Central memory CD8-positive, alpha-beta T cell (primary cell): ENCODE measurements at regions not wholly inside any gene's neighbourhood (a gene's known extent, or its start where the extent isn't known, plus 50 kb on each side); places are given as distances from the start of the nearest gene placed in this dataset.
"Not testable (repeated sequence)": the region's sequence is repeated elsewhere in the genome, so short reads cannot be mapped to it uniquely, and the experiment has no call there.

Experiments
- ATAC-seq: fragments of 150-1000 bp; cut with Tn5 transposase; replicated peaks from 2 replicates; pipeline ENCODE4 v1.10.0; 2022; ENCODE audit warnings: mild to moderate bottlenecking, moderate FRiP score, moderate number of reproducible peaks; ENCODE audit not compliant: poor library complexity, severe bottlenecking; ENCODE audit errors: extremely low read depth
- DNase-seq, 2 donors: peaks; one replicate each; pipeline ENCODE4 v3.0.0; 2021; ENCODE audit warnings: low spot score in 2 of 2
- H3K27ac Mint-ChIP-seq: one replicate; pipeline ENCODE4 v1.8.0; 2022; ENCODE audit warnings: low read depth, mild to moderate bottlenecking, moderate library complexity, mixed read lengths
- H3K27me3 Mint-ChIP-seq: one replicate; pipeline ENCODE4 v1.8.0; 2022; ENCODE audit warnings: mixed read lengths
- H3K36me3 Mint-ChIP-seq: one replicate; pipeline ENCODE4 v1.8.0; 2022; ENCODE audit warnings: mild to moderate bottlenecking, moderate library complexity, mixed read lengths; ENCODE audit not compliant: insufficient read depth
- H3K4me1 Mint-ChIP-seq: one replicate; pipeline ENCODE4 v1.8.0; 2022; ENCODE audit warnings: mixed read lengths
- H3K4me3 Mint-ChIP-seq: one replicate; pipeline ENCODE4 v1.8.0; 2022; ENCODE audit warnings: mild to moderate bottlenecking, moderate library complexity, mixed read lengths
- H3K9me3 Mint-ChIP-seq: one replicate; pipeline ENCODE4 v1.8.0; 2022; ENCODE audit warnings: mixed read lengths

DNA sequence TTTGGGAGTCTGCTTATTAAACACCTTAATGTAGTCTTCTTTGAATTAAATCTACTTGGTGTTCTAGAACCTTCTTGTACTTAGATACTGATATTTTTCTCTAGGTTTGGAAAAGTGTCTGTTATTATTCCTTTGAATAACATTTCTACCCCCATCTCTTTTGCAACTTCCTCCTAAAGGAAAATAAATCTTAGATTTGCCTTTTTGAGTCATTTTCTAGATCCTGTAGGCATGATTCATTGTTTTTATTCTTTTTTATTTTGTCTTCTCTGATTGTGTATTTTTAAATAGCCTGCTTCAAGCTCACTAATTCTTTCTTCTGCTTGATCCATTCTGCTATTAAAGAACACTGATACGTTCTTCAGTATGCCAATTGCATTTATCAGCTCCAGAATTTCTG is 155.9 kb upstream of the NEGR1 start:
- no peak for DNase-seq
- H3K27ac Mint-ChIP-seq, result no peak overlapping the region
- no peaks in the 10 kb centered on the region for H3K4me1 Mint-ChIP-seq
- peaks cover 32% of the 10 kb centered on the region for H3K9me3 Mint-ChIP-seq
- H3K36me3 Mint-ChIP-seq, result no peaks in the 10 kb centered on the region
- no peaks in the 10 kb centered on the region for H3K27me3 Mint-ChIP-seq
- no peak overlapping the region for H3K4me3 Mint-ChIP-seq
- ATAC-seq, result no peak

DNA sequence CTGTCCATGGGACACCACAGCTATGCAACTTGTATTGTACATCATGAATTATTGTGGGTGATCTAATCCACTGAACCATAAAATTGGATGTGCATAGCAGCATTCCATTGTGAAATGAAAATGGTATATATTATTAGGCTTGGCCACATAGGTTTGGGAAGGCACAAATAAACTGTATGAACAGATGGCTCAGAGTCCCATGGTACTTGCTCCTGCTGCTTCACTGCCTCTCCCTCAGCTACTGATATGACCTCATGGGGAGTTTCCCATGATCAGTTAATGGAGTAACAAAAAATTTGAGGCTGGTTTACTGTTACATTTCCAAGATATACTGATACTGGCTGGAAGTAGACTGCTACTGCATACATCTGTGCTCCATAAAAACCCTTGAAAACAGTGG is 152.7 kb upstream of the NEGR1 start:
- H3K27me3 Mint-ChIP-seq, result no peaks in the 10 kb centered on the region
- H3K27ac Mint-ChIP-seq, result no peak overlapping the region
- DNase-seq, result no peak
- H3K36me3 Mint-ChIP-seq, result no peaks in the 10 kb centered on the region
- no peaks in the 10 kb centered on the region for H3K4me1 Mint-ChIP-seq
- no peak overlapping the region for H3K4me3 Mint-ChIP-seq
- no peak for ATAC-seq
- H3K9me3 Mint-ChIP-seq, result peaks cover 22% of the 10 kb centered on the region

- no peak overlapping the region for H3K4me3 Mint-ChIP-seq
- no peaks in the 10 kb centered on the region for H3K27me3 Mint-ChIP-seq
- H3K36me3 Mint-ChIP-seq, result no peaks in the 10 kb centered on the region
- no peaks in the 10 kb centered on the region for H3K4me1 Mint-ChIP-seq
- peaks cover 22% of the 10 kb centered on the region for H3K9me3 Mint-ChIP-seq
- DNase-seq (no peak), ATAC-seq (no peak)
- no peak overlapping the region for H3K27ac Mint-ChIP-seq
These were observed 151.7 kb upstream of the NEGR1 start for GRCh38 chr1:72434070-72434469.

- ATAC-seq, result no peak
- no peaks in the 10 kb centered on the region for H3K4me1 Mint-ChIP-seq
- H3K27me3 Mint-ChIP-seq, result no peaks in the 10 kb centered on the region
- H3K36me3 Mint-ChIP-seq, result no peaks in the 10 kb centered on the region
- H3K27ac Mint-ChIP-seq, result no peak overlapping the region
- no peak for DNase-seq
- no peak overlapping the region for H3K4me3 Mint-ChIP-seq
- peaks cover 20% of the 10 kb centered on the region for H3K9me3 Mint-ChIP-seq
These were observed 151.3 kb upstream of the NEGR1 start for GRCh38 chr1:72433591-72433990.

GRCh38 chr1:72432645-72433267 is 150.4 kb upstream of the NEGR1 start:
- no peak overlapping the region for H3K4me3 Mint-ChIP-seq

GRCh38 chr1:72431810-72432209 is 149.5 kb upstream of the NEGR1 start:
- ATAC-seq (no peak), DNase-seq (no peak)
- Mint-ChIP-seq H3K4me3 (no peak overlapping the region), H3K27ac (no peak overlapping the region), H3K27me3 (no peaks in the 10 kb centered on the region), H3K36me3 (no peaks in the 10 kb centered on the region), H3K9me3 (peaks cover 17% of the 10 kb centered on the region), H3K4me1 (no peaks in the 10 kb centered on the region)

More at GRCh38 chr1:72432645-72433267, 150.4 kb upstream of the NEGR1 start:
- Mint-ChIP-seq H3K4me1 (no peaks in the 10 kb centered on the region), H3K36me3 (no peaks in the 10 kb centered on the region), H3K9me3 (peaks cover 18% of the 10 kb centered on the region), H3K27ac (no peak overlapping the region), H3K27me3 (no peaks in the 10 kb centered on the region)
- DNase-seq (no peak), ATAC-seq (no peak)

DNA sequence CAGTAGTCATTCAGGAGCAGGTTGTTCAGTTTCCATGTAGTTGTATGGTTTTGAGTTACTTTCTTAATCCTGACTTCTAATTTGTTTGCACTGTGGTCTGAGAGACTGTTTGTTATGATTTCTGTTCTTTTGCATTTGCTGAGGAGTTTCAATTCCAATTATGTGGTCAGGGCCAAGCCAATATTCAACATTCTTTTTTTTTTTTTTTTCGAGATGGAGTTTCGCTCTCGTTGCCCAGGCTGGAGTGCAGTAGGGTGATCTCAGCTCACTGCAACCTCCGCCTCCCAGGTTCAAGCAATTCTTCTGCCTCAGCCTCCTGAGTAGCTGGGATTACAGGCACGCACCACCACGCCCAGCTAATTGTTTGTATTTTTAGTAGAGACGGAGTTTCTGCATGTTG is 145.9 kb upstream of the NEGR1 start:
- not testable (repeated sequence) for H3K4me3 Mint-ChIP-seq, DNase-seq, H3K4me1 Mint-ChIP-seq, H3K27me3 Mint-ChIP-seq, H3K27ac Mint-ChIP-seq, ATAC-seq, H3K36me3 Mint-ChIP-seq
- peaks cover 26% of the 10 kb centered on the region for H3K9me3 Mint-ChIP-seq

GRCh38 chr1:72419229-72419628 is 136.9 kb upstream of the NEGR1 start:
- peaks cover 1% of the 10 kb centered on the region for H3K36me3 Mint-ChIP-seq
- H3K4me1 Mint-ChIP-seq, result no peaks in the 10 kb centered on the region
- ATAC-seq, result no peak
- H3K9me3 Mint-ChIP-seq, result peaks cover 14% of the 10 kb centered on the region
- H3K27ac Mint-ChIP-seq, result no peak overlapping the region
- no peak for DNase-seq
- H3K27me3 Mint-ChIP-seq, result no peaks in the 10 kb centered on the region
- no peak overlapping the region for H3K4me3 Mint-ChIP-seq

GRCh38 chr1:72412286-72412685 is 129.9 kb upstream of the NEGR1 start:
- no peak for DNase-seq
- H3K27me3 Mint-ChIP-seq, result no peaks in the 10 kb centered on the region
- H3K36me3 Mint-ChIP-seq, result peaks cover 1% of the 10 kb centered on the region
- no peaks in the 10 kb centered on the region for H3K4me1 Mint-ChIP-seq
- H3K9me3 Mint-ChIP-seq, result peaks cover 6% of the 10 kb centered on the region
- no peak overlapping the region for H3K27ac Mint-ChIP-seq
- no peak overlapping the region for H3K4me3 Mint-ChIP-seq
- ATAC-seq, result no peak

GRCh38 chr1:72399807-72400206 is 117.5 kb upstream of the NEGR1 start:
- ATAC-seq (no peak), DNase-seq (no peak)
- Mint-ChIP-seq H3K27me3 (no peaks in the 10 kb centered on the region), H3K4me1 (no peaks in the 10 kb centered on the region), H3K27ac (no peak overlapping the region), H3K9me3 (peaks cover 19% of the 10 kb centered on the region), H3K36me3 (no peaks in the 10 kb centered on the region), H3K4me3 (no peak overlapping the region)

GRCh38 chr1:72397786-72398185 is 115.4 kb upstream of the NEGR1 start:
- no peaks in the 10 kb centered on the region for H3K4me1 Mint-ChIP-seq

GRCh38 chr1:72394457-72394856 is 112.1 kb upstream of the NEGR1 start:
- DNase-seq, result no peak
- no peaks in the 10 kb centered on the region for H3K36me3 Mint-ChIP-seq
- H3K27ac Mint-ChIP-seq, result no peak overlapping the region
- H3K9me3 Mint-ChIP-seq, result peaks cover 13% of the 10 kb centered on the region
- H3K27me3 Mint-ChIP-seq, result no peaks in the 10 kb centered on the region
- H3K4me1 Mint-ChIP-seq, result no peaks in the 10 kb centered on the region
- H3K4me3 Mint-ChIP-seq, result no peak overlapping the region
- no peak for ATAC-seq

More at GRCh38 chr1:72397786-72398185, 115.4 kb upstream of the NEGR1 start:
- no peak for ATAC-seq
- no peak for DNase-seq
- H3K4me3 Mint-ChIP-seq, result no peak overlapping the region
- peaks cover 11% of the 10 kb centered on the region for H3K9me3 Mint-ChIP-seq
- no peak overlapping the region for H3K27ac Mint-ChIP-seq
- no peaks in the 10 kb centered on the region for H3K36me3 Mint-ChIP-seq
- no peaks in the 10 kb centered on the region for H3K27me3 Mint-ChIP-seq

DNA sequence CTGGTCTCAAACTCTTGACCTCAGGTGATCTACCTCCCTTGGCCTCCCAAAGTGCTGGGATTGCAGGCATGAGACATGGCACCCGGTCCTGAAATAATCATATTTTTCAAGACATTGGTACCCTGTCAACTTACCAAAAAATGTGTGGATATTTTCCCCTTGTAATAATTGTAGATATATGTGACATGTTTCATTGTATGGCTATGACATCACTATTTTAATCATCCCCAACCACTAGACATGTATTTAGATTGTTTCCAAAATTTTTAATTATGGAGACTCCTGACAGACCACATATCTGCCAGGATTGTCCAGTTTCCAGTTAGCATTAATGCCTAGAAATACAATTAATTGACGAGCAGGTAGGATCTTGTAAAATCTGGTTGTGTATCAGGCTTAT is 96.7 kb upstream of the NEGR1 start:
- no peak overlapping the region for H3K27ac Mint-ChIP-seq
- no peak for ATAC-seq
- no peaks in the 10 kb centered on the region for H3K4me1 Mint-ChIP-seq
- no peaks in the 10 kb centered on the region for H3K36me3 Mint-ChIP-seq
- no peaks in the 10 kb centered on the region for H3K27me3 Mint-ChIP-seq
- no peak for DNase-seq
- H3K9me3 Mint-ChIP-seq, result peaks cover 12% of the 10 kb centered on the region
- no peak overlapping the region for H3K4me3 Mint-ChIP-seq
